Nephron progenitor cell (in vitro differentiated cells): ENCODE measurements at regions not wholly inside any gene's neighbourhood (a gene's known extent, or its start where the extent isn't known, plus 50 kb on each side); places are given as distances from the start of the nearest gene placed in this dataset.

Experiments
- DNase-seq: peaks from one replicate; pipeline ENCODE4 v3.0.0; 2021
- H3K27ac Mint-ChIP-seq: 2 replicates; pipeline ENCODE4 v1.8.0; 2021; ENCODE audit warnings: mild to moderate bottlenecking, moderate library complexity, mixed read lengths
- H3K27me3 Mint-ChIP-seq: 2 replicates; pipeline ENCODE4 v1.8.0; 2021; ENCODE audit warnings: mild to moderate bottlenecking, low read depth, mixed read lengths; ENCODE audit not compliant: poor library complexity
- H3K36me3 Mint-ChIP-seq: 2 replicates; pipeline ENCODE4 v1.8.0; 2021; ENCODE audit warnings: low read depth, mixed read lengths
- H3K4me1 Mint-ChIP-seq: 2 replicates; pipeline ENCODE4 v1.8.0; 2021; ENCODE audit warnings: mixed read lengths
- H3K4me3 Mint-ChIP-seq: 2 replicates; pipeline ENCODE4 v1.8.0; 2021; ENCODE audit warnings: mild to moderate bottlenecking, moderate library complexity, mixed read lengths
- H3K9me3 Mint-ChIP-seq: 2 replicates; pipeline ENCODE4 v1.8.0; 2021; ENCODE audit warnings: mild to moderate bottlenecking, moderate library complexity, mixed read lengths
- TF ChIP-seq, protein P1 (sequence below): fragments of 200-600 bp; sonication (generic); IDR thresholded peaks from 2 replicates; pipeline ENCODE4 v1.5.0; 2021; ENCODE audit warnings: antibody characterized with exemption

GRCh38 chr17:51371732-51372151, 111.4 kb downstream of the UTP18 start:
- TF ChIP-seq, protein P1, sequence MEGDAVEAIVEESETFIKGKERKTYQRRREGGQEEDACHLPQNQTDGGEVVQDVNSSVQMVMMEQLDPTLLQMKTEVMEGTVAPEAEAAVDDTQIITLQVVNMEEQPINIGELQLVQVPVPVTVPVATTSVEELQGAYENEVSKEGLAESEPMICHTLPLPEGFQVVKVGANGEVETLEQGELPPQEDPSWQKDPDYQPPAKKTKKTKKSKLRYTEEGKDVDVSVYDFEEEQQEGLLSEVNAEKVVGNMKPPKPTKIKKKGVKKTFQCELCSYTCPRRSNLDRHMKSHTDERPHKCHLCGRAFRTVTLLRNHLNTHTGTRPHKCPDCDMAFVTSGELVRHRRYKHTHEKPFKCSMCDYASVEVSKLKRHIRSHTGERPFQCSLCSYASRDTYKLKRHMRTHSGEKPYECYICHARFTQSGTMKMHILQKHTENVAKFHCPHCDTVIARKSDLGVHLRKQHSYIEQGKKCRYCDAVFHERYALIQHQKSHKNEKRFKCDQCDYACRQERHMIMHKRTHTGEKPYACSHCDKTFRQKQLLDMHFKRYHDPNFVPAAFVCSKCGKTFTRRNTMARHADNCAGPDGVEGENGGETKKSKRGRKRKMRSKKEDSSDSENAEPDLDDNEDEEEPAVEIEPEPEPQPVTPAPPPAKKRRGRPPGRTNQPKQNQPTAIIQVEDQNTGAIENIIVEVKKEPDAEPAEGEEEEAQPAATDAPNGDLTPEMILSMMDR = peak; percentile 64
- Mint-ChIP-seq H3K9me3 (peaks cover 3% of the 10 kb centered on the region), H3K4me3 (peak overlapping the region; percentile 12), H3K27ac (peak overlapping the region; percentile 40), H3K36me3 (no peaks in the 10 kb centered on the region), H3K4me1 (peaks cover 6% of the 10 kb centered on the region), H3K27me3 (peaks cover 23% of the 10 kb centered on the region)
- peak; percentile 53 for DNase-seq

- no peak overlapping the region for H3K27ac Mint-ChIP-seq
- peak overlapping the region; percentile 44 for H3K4me3 Mint-ChIP-seq
- H3K27me3 Mint-ChIP-seq = peaks cover 21% of the 10 kb centered on the region
- TF ChIP-seq, protein P1 = no peak
- peaks cover 6% of the 10 kb centered on the region for H3K4me1 Mint-ChIP-seq
- no peak for DNase-seq
- no peaks in the 10 kb centered on the region for H3K9me3 Mint-ChIP-seq
- no peaks in the 10 kb centered on the region for H3K36me3 Mint-ChIP-seq
Observed at GRCh38 chr17:51372345-51373004, 112.1 kb downstream of the UTP18 start.

DNA sequence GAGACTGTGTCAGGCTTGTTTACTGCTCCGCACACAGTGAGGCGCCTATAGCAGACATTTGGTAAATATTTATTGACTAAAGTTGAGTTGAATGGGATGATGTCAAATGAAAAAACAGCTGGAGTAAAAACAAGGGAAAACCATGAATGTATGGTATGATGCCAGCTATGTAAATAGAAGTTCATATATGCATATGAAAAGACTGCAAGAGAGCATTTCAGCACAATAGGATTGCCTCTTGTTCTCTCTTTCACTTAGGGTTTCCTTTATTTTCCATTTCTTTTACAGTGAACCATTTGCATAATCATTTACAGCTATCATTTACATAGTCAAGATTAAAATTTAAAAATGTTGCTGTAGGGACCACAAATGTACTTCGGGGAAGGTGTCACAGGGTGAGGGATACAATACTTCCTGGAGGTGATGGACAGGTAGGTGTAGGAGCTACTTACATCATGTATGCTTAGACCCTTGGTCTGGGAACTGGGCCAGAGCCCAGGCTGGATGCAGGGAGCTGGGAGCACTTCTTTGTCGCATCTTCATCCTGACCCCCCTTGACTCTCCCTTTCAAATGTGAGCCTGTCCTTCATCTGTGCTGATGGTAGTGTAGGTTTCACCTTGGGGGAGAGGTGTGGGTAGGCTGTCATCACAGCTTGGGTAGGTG, 113.3 kb downstream of the UTP18 start:
- H3K27me3 Mint-ChIP-seq = peaks cover 26% of the 10 kb centered on the region
- no peak for DNase-seq
- no peaks in the 10 kb centered on the region for H3K36me3 Mint-ChIP-seq
- H3K9me3 Mint-ChIP-seq = no peaks in the 10 kb centered on the region
- no peak overlapping the region for H3K27ac Mint-ChIP-seq
- TF ChIP-seq, protein P1 = no peak
- H3K4me1 Mint-ChIP-seq = peaks cover 6% of the 10 kb centered on the region
- H3K4me3 Mint-ChIP-seq = no peak overlapping the region

GRCh38 chr17:51374209-51374608, 113.9 kb downstream of the UTP18 start:
- Mint-ChIP-seq H3K27ac (no peak overlapping the region), H3K4me3 (no peak overlapping the region), H3K36me3 (no peaks in the 10 kb centered on the region), H3K9me3 (no peaks in the 10 kb centered on the region), H3K4me1 (peaks cover 6% of the 10 kb centered on the region), H3K27me3 (peaks cover 29% of the 10 kb centered on the region)
- TF ChIP-seq, protein P1 = no peak
- DNase-seq = no peak

DNA sequence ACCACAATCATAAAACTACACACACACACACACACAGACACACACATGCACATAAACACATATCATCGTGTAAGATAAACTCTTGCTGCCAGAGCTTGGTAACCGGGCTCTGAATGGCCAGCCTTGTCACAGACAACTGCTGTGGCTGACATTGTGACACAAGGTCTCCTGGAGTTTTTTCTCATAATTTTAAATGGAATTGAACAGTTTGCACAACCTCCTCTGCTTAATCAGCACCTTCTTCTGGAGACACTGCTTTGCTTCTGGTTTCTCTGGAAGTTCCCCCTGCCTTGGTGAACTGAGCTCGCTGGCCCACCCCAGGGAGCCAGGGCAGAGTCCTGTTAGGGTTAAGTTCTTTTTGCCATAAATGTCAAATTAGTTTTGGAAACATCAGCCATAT, 115.4 kb downstream of the UTP18 start:
- Mint-ChIP-seq H3K4me3 (no peak overlapping the region), H3K4me1 (peaks cover 6% of the 10 kb centered on the region), H3K9me3 (no peaks in the 10 kb centered on the region), H3K27me3 (peaks cover 33% of the 10 kb centered on the region), H3K27ac (no peak overlapping the region), H3K36me3 (no peaks in the 10 kb centered on the region)
- TF ChIP-seq, protein P1 = no peak
- no peak for DNase-seq

- no peaks in the 10 kb centered on the region for H3K9me3 Mint-ChIP-seq
- TF ChIP-seq, protein P1 = no peak
Observed at GRCh38 chr17:51376739-51377138, 116.4 kb downstream of the UTP18 start.

More at GRCh38 chr17:51376739-51377138, 116.4 kb downstream of the UTP18 start:
- Mint-ChIP-seq H3K27ac (no peak overlapping the region), H3K4me1 (peaks cover 8% of the 10 kb centered on the region), H3K36me3 (no peaks in the 10 kb centered on the region), H3K4me3 (no peak overlapping the region), H3K27me3 (peaks cover 28% of the 10 kb centered on the region)
- DNase-seq = no peak
